Spleen (tissue), 11 donors: ENCODE measurements at regions not wholly inside any gene's neighbourhood (a gene's known extent, or its start where the extent isn't known, plus 50 kb on each side); places are given as distances from the start of the nearest gene placed in this dataset.
"Not testable (repeated sequence)": the region's sequence is repeated elsewhere in the genome, so short reads cannot be mapped to it uniquely, and the experiment has no call there.

Source experiments
- DNase-seq: peaks from one replicate; pipeline ENCODE4 v3.0.0-alpha.2; 2020
- H3K27ac ChIP-seq, 8 donors: fragments of 200-600 bp; sonication (generic) in 7 of 8; 1 replicate in 4 of 8; 2 replicates in 4 of 8; pipeline versions ENCODE4 v1.5.0 to v1.8.0; 2016 to 2021; ENCODE audit warnings: inconsistent platforms in 4 of 8, mild to moderate bottlenecking in 4 of 8, moderate library complexity in 1 of 8
- H3K27me3 ChIP-seq, 7 donors: fragments of 200-600 bp; sonication (generic) in 6 of 7; replicated peaks in 1 of 7; 1 replicate in 4 of 7; 2 replicates in 3 of 7; pipeline versions ENCODE4 v1.5.0 to v1.8.0; 2016 to 2021; ENCODE audit warnings: inconsistent platforms in 3 of 7, mild to moderate bottlenecking in 1 of 7
- H3K36me3 ChIP-seq, 6 donors: fragments of 200-600 bp; sonication (generic) in 5 of 6; 1 replicate in 4 of 6; 2 replicates in 2 of 6; pipeline versions ENCODE4 v1.5.0 to v1.8.0; 2016 to 2021; ENCODE audit warnings: inconsistent platforms in 2 of 6
- H3K4me1 ChIP-seq, 6 donors: fragments of 200-600 bp; sonication (generic) in 5 of 6; 1 replicate in 3 of 6; 2 replicates in 3 of 6; pipeline versions ENCODE4 v1.5.0 to v1.8.0; 2016 to 2021; ENCODE audit warnings: inconsistent platforms in 3 of 6
- H3K4me3 ChIP-seq, 8 donors: fragments of 200-600 bp; sonication (generic) in 7 of 8; 1 replicate in 4 of 8; 2 replicates in 4 of 8; pipeline versions ENCODE4 v1.5.0 to v1.8.0; 2016 to 2021; ENCODE audit warnings: inconsistent platforms in 4 of 8, mild to moderate bottlenecking in 4 of 8, moderate library complexity in 2 of 8
- H3K9me3 ChIP-seq, 8 donors: fragments of 200-600 bp; sonication (generic) in 7 of 8; 1 replicate in 4 of 8; 2 replicates in 4 of 8; pipeline versions ENCODE4 v1.5.0 to v1.8.0; 2016 to 2021; ENCODE audit warnings: inconsistent platforms in 4 of 8
- CTCF ChIP-seq, 11 experiments: fragments of 200-600 bp in 7 of 11; fragments of 450-650 bp in 4 of 11; sonication (generic) in 4 of 11; IDR thresholded peaks in 8 of 11; conservative IDR thresholded peaks in 3 of 11; 1 replicate in 7 of 11; 2 replicates in 4 of 11; pipeline versions ENCODE4 v1.4.0 to v1.8.0; 2016 to 2021; ENCODE audit warnings: antibody characterized with exemption in 11 of 11, inconsistent platforms in 4 of 11, mild to moderate bottlenecking in 1 of 11
- POLR2A ChIP-seq, 3 donors: fragments of 450-650 bp; IDR thresholded peaks; one replicate each; pipeline ENCODE4 v1.5.1; 2017; ENCODE audit warnings: antibody characterized with exemption in 3 of 3, mild to moderate bottlenecking in 1 of 3
- POLR2AphosphoS5 ChIP-seq, 3 donors: sonication (generic); formaldehyde crosslinking; IDR thresholded peaks; one replicate each; pipeline ENCODE4 v1.5.1; 2017; ENCODE audit warnings: antibody characterized with exemption in 3 of 3
- WGBS, 5 donors: extraction: QIAGEN DNeasy Blood & Tissue Kit in 3 of 5; methylation state at CpG; one replicate each; pipeline versions ENCODE4 v1.1.5 to v1.1.7; 2013 to 2018; 5-methylcytosine and 5-hydroxymethylcytosine counted together
- intact Hi-C: fragments of 100-400 bp; cut with DNase I; formaldehyde crosslinking; loops from one replicate; pipeline ENCODE4 v1.15.0; 2023; ENCODE audit warnings: low total_unique reads
- donor health status: healthy with polysubstance abuse.
- donor health status: DM: no; HTN: no; CAD: no; lungs with moderate emphysema.
- donor health status: DM: no; HTN: no; CAD: no.
- donor health status: Bipolar disorder and iron deficiency.
- donor health status: healthy.
- donor health status: DM: no; HTN: no; CAD: no.
- donor health status: DM: yes; HTN: yes; CAD: no.

DNA sequence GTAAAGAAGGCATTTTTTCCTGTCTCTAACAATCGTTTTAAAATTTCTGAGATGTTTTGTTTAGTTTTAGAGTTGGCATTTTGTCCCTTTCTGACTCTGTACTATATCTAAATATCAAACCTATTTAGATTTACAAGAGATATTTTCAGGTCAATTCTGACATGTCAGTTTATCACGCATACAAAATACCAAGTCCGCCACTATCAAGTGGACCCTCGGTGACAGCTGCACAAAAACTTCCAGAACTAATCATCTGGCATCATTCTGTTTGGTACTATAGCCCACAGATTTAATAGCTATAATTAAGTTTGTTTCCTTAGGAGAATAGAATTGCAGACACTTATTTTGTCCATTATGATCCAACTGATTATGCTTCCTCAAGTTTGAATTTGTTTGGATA, 1278.2 kb downstream of the CDH12 start:
- no peak for DNase-seq
- H3K27me3 ChIP-seq = no peaks in the 10 kb centered on the region
- peaks cover 0 to 4% (median 0%) of the 10 kb centered on the region in 8 donors for H3K9me3 ChIP-seq
- WGBS, 5 donors = 82 to 86% (median 82%) methylated on average over 4 of the region's 4 CpGs
- intact Hi-C loops = no loop called here
- no peak overlapping the region for H3K27ac ChIP-seq
- TF ChIP-seq POLR2A (IDR thresholded peaks at IDR 0.05) = no peak
- TF ChIP-seq POLR2AphosphoS5 (IDR thresholded peaks at IDR 0.05) = no peak
- no peak for TF ChIP-seq CTCF (IDR thresholded peaks at IDR 0.05 in 8 of 11, conservative IDR thresholded peaks at IDR 0.05 in 3 of 11)
- H3K36me3 ChIP-seq = no peaks in the 10 kb centered on the region
- H3K4me1 ChIP-seq = no peaks in the 10 kb centered on the region
- no peak overlapping the region for H3K4me3 ChIP-seq

DNA sequence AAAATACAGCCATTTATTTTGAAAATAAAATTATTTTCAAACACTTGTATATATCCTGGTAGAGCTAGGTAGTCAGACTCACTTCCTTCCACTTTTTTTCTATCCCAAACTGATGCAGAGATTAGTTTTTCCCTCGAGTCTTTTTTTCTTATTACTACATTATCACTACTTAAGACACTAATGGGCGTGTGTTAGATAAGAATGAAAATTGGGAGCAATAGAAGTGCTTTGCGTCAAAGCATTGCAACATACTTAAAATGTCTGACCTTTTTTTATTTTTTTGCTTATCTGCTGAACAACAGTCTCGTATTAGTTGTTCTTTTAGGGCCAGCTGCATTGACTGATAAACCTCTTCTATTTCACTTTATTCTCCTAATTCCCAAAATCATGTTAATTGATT, 1278.7 kb downstream of the CDH12 start:
- Histone ChIP-seq H3K27me3 (no peaks in the 10 kb centered on the region), H3K9me3 (peaks cover 0 to 1% (median 0%) of the 10 kb centered on the region in 8 donors), H3K4me3 (no peak overlapping the region), H3K4me1 (no peaks in the 10 kb centered on the region), H3K27ac (no peak overlapping the region), H3K36me3 (no peaks in the 10 kb centered on the region)
- TF ChIP-seq POLR2AphosphoS5 (IDR thresholded peaks at IDR 0.05) (no peak), POLR2A (IDR thresholded peaks at IDR 0.05) (no peak), CTCF (IDR thresholded peaks at IDR 0.05 in 8 of 11, conservative IDR thresholded peaks at IDR 0.05 in 3 of 11) (no peak)
- no peak for DNase-seq
- intact Hi-C loops = no loop called here
- 65 to 71% (median 68%) methylated on average over 4 of the region's 4 CpGs for WGBS, 5 donors

DNA sequence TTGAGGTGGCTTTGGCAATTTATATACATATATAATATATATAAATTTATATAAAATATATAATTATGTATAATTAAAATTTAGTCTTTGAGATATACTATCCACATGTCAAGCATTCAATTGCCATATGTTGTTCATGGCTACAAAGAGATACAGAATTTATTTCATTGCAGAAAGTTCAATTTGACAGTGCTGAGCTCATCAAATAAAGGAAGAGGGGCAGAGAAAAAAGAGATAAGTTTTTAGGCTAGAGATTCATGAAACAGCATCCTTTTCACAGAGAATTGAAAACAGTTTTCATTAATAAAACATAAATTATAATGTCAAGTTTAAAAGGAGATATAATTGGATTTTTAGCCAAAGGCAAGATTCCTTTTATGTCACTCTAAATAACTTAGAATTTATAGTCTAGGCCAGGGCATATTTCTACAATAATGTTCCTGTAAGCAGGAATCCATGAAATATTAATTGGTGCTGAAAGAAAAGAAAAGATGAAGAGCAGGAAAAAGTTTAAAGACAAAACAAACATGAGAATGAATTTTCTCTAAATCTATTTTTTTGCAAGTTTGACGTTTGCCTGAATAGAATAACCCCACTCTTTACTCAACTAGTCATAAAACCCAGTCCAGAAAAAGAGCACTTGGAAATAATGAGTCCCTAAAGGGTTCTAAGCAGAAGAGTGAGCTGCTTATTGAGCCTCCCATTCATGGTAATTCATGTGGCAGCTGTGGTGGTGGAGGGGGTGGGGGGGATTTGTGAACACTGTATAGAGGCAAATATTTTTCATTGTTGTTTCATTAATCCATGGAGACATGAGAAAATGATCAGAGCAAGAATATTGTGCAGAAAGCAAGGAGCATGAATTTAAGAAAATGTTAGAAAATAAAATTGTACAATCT, 1279.5 kb downstream of the CDH12 start:
- intact Hi-C loops = no loop called here
- DNase-seq = no peak

DNA sequence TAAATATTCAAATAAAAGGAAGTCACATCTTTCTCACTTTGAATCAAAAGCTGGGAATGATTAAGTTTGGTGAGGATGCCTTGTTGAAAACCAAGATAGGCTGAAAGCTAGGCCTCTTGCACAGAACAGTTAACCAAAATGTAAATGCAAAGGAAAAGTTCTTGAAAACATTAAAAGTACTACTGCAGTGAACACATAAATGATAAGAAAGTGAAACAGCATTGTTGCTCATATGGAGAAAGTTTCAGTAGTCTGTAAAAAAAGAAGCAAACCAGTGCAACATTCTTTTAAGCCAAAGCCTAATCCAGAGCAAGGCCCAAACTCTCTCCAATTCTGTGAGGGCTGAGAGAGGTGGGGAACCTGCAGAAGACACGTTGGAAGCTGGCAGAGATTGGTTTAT, 1281.9 kb downstream of the CDH12 start:
- H3K4me1 ChIP-seq, DNase-seq, H3K4me3 ChIP-seq, intact Hi-C loops, H3K9me3 ChIP-seq, H3K27me3 ChIP-seq, H3K27ac ChIP-seq, H3K36me3 ChIP-seq: not testable (repeated sequence)
- WGBS, 5 donors = 44 to 76% (median 71%) methylated on average over 1 of the region's 1 CpG

More for the DNA sequence above, 1279.5 kb downstream of the CDH12 start:
- no peak overlapping the region for H3K4me3 ChIP-seq
- WGBS, 5 donors = 64 to 81% (median 68%) methylated on average over 1 of the region's 1 CpG
- no peaks in the 10 kb centered on the region for H3K9me3 ChIP-seq
- H3K36me3 ChIP-seq = no peaks in the 10 kb centered on the region
- no peaks in the 10 kb centered on the region for H3K27me3 ChIP-seq
- H3K4me1 ChIP-seq = no peaks in the 10 kb centered on the region
- no peak overlapping the region for H3K27ac ChIP-seq
- no peak for TF ChIP-seq POLR2AphosphoS5 (IDR thresholded peaks at IDR 0.05)
- no peak for TF ChIP-seq CTCF (IDR thresholded peaks at IDR 0.05 in 8 of 11, conservative IDR thresholded peaks at IDR 0.05 in 3 of 11)
- TF ChIP-seq POLR2A (IDR thresholded peaks at IDR 0.05) = no peak

- H3K27ac ChIP-seq, H3K27me3 ChIP-seq, H3K36me3 ChIP-seq, H3K9me3 ChIP-seq, DNase-seq, intact Hi-C loops, H3K4me3 ChIP-seq, H3K4me1 ChIP-seq: not testable (repeated sequence)
- 68 to 83% (median 79%) methylated on average over 2 of the region's 2 CpGs for WGBS, 5 donors
Measured at GRCh38 chr5:21559109-21559508, 1294.0 kb downstream of the CDH12 start.

DNA sequence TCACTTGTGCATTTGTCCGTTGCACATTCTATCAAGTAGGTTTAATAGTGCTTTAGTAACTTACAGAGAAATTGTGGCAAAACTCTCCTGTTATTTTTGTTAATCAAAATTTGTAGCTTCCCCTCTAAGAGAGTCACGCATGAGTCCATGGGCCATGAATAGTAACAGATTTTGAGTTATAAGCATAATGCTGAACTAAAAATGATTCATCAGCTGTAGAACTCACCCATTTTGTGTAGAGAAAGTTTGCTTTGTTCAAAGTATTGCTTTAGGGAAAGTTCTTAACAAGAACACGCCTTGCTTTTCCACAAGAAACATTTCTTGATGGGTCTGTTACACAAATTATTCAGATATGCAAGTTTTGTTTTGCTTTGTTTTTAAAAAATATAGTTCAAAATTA, 1300.9 kb downstream of the CDH12 start:
- H3K36me3 ChIP-seq, DNase-seq, H3K27me3 ChIP-seq, H3K27ac ChIP-seq, H3K4me1 ChIP-seq, H3K9me3 ChIP-seq, H3K4me3 ChIP-seq, intact Hi-C loops: not testable (repeated sequence)
- WGBS, 5 donors = 83 to 93% (median 86%) methylated on average over 2 of the region's 3 CpGs

DNA sequence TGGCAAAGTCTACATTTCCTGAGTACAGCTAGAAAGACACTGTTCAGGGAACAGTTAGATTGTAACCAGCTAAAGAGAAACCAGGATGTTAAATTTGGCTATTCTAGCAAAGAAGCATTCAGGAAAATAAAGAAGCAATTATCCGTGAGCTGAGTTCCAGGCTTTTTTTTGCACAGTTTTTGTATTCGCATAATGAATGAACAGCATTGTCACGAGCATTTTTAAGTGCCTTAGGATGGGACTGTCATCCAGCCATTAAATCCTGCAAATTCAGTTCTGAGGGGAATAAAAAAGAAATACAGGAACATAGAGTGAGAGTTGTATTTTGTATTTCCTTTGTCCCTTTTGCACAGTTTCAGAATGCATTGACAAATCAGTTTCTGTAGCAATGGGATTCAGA, 1302.2 kb downstream of the CDH12 start:
- H3K4me3 ChIP-seq, intact Hi-C loops, H3K9me3 ChIP-seq, H3K27me3 ChIP-seq, DNase-seq, H3K27ac ChIP-seq, H3K36me3 ChIP-seq, H3K4me1 ChIP-seq: not testable (repeated sequence)
- 91 to 97% (median 92%) methylated on average over 3 of the region's 3 CpGs for WGBS, 5 donors

DNA sequence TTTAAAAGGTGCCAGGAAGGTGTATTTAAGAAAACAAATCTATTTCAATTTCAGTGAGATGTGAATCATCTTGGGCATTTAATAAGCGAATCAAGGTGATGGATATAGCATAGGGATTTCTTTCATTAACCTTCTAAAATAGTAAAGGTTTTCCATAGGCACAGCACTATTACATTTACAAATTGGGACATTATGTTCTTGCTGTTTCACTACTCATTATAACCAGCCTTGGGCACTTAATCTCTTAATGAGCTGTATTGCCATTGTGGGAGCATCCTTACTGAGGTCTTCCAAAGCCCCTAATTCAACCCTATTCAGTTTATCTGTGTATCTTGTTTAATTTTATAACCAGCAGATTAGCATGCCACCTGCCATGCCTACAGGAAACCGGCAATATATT, 1305.5 kb downstream of the CDH12 start:
- H3K36me3 ChIP-seq, H3K27ac ChIP-seq, H3K4me3 ChIP-seq, H3K9me3 ChIP-seq, DNase-seq, intact Hi-C loops, H3K4me1 ChIP-seq, H3K27me3 ChIP-seq: not testable (repeated sequence)
- 86 to 97% (median 89%) methylated on average over 2 of the region's 2 CpGs for WGBS, 5 donors
